ENCODE measurements at regions not wholly inside any gene's neighbourhood (a gene's known extent, or its start where the extent isn't known, plus 50 kb on each side); places are given as distances from the start of the nearest gene placed in this dataset.
A peak's percentile ranks its signal among the peaks of the same experiment; 100 is the strongest.

DNA sequence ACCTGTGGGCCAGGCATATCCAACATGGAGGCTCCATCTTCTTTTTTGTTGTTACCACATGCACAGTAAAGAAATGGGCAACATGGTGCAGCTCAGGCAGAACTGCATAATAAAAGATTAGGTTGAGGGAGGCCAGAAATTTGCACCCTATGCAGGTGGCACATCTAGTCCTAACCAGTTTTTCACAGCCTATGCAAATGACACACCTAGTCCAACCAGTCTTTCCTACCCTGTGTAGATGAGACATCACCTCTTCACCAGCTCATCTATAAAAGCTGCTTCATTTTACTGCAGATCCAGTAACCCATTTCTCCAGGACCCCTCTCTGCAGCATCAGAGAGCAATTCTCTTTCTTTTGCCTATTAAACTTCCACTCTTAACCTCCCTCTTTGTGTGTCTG, 411.0 kb upstream of the PCDH15 start:
- Histone ChIP-seq H3K36me3 (ENCODE audit: low read depth, low read length) (no peaks in the 10 kb centered on the region), H3K27me3 (ENCODE audit: low read length) (no peaks in the 10 kb centered on the region), H3K9me2 (replicated peaks; ENCODE audit: low read length) (no peaks in the 10 kb centered on the region), H3K4me2 (ENCODE audit: low read length) (no peak overlapping the region), H3K9me3 (ENCODE audit: low read length) (no peaks in the 10 kb centered on the region), H3K9ac (ENCODE audit: low read length) (no peak overlapping the region), H4K20me1 (ENCODE audit: low read length) (no peaks in the 10 kb centered on the region), H2AFZ (ENCODE audit: low read length) (no peak overlapping the region), H3K27ac (ENCODE audit: low read length) (no peak overlapping the region), H3F3A (ENCODE audit: low read length, unreplicated experiment) (no peaks in the 10 kb centered on the region), H3K4me3 (ENCODE audit: low read length) (no peak overlapping the region), H3K4me1 (ENCODE audit: insufficient read depth, low read length) (no peaks in the 10 kb centered on the region), H3K79me2 (ENCODE audit: low read length) (no peaks in the 10 kb centered on the region)
- BruUV-seq (replicated peaks): no TSS peak
- intact Hi-C loops (cut with micrococcal nuclease): no loop called here
- ATAC-seq (no peak), DNase-seq (no peak)
- ChIA-PET CTCF (no interaction called here), POLR2A (ENCODE audit: unreplicated experiment) (no interaction called here)
- TF ChIP-seq EZH2 (IDR thresholded peaks at IDR 0.05; ENCODE audit: low read length, unreplicated experiment) (no peak), EZH2phosphoT487 (IDR thresholded peaks at IDR 0.05; ENCODE audit: borderline replicate concordance, low read length) (no peak)
- TF ChIP-seq, protein P1, sequence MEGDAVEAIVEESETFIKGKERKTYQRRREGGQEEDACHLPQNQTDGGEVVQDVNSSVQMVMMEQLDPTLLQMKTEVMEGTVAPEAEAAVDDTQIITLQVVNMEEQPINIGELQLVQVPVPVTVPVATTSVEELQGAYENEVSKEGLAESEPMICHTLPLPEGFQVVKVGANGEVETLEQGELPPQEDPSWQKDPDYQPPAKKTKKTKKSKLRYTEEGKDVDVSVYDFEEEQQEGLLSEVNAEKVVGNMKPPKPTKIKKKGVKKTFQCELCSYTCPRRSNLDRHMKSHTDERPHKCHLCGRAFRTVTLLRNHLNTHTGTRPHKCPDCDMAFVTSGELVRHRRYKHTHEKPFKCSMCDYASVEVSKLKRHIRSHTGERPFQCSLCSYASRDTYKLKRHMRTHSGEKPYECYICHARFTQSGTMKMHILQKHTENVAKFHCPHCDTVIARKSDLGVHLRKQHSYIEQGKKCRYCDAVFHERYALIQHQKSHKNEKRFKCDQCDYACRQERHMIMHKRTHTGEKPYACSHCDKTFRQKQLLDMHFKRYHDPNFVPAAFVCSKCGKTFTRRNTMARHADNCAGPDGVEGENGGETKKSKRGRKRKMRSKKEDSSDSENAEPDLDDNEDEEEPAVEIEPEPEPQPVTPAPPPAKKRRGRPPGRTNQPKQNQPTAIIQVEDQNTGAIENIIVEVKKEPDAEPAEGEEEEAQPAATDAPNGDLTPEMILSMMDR (conservative IDR thresholded peaks at IDR 0.05; ENCODE audit: low read depth, low read length): no peak

DNA sequence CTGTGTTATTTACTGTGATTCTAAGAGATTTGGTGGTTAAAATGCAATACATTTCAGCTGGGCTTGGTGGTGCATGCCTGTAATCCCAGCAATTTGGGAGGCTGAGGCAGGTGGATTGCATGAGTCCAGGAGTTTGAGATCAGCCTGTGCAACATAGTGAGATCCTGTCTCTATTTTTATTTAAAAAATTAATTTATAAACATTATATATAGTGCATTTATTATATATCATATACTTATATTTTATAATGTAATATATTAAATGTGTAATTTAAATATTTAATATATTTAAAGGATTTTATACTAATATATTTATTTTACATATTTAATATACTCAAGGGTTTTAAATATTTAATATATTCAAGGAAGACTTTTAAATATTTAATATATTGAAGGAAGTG, 402.8 kb upstream of the PCDH15 start:
- TF ChIP-seq EZH2phosphoT487 (IDR thresholded peaks at IDR 0.05; ENCODE audit: borderline replicate concordance, low read length) (no peak), EZH2 (IDR thresholded peaks at IDR 0.05; ENCODE audit: low read length, unreplicated experiment) (no peak)
- TF ChIP-seq, protein P1 (conservative IDR thresholded peaks at IDR 0.05; ENCODE audit: low read depth, low read length): no peak
- H3K4me1 ChIP-seq (ENCODE audit: insufficient read depth, low read length): no peaks in the 10 kb centered on the region
- no peaks in the 10 kb centered on the region for H3K9me2 ChIP-seq (replicated peaks; ENCODE audit: low read length)
- CTCF ChIA-PET: no interaction called here
- peak overlapping the region; percentile 11; the same call in 1 of the 2 replicates for H2AFZ ChIP-seq (ENCODE audit: low read length)
- DNase-seq (no peak), ATAC-seq (no peak; the same call in 1 of the 2 replicates)
- H3K4me3 ChIP-seq (ENCODE audit: low read length): no peak overlapping the region
- H3K4me2 ChIP-seq (ENCODE audit: low read length): 0 out of 2 replicates have a peak overlapping the region, but pooled peaks have one; percentile 26
- no peaks in the 10 kb centered on the region for H3F3A ChIP-seq (ENCODE audit: low read length, unreplicated experiment)
- no peaks in the 10 kb centered on the region for H3K79me2 ChIP-seq (ENCODE audit: low read length)
- H3K9me3 ChIP-seq (ENCODE audit: low read length): no peaks in the 10 kb centered on the region
- no TSS peak for BruUV-seq (replicated peaks)
- no peak overlapping the region for H3K9ac ChIP-seq (ENCODE audit: low read length)
- POLR2A ChIA-PET (ENCODE audit: unreplicated experiment): no interaction called here
- no peak overlapping the region for H3K27ac ChIP-seq (ENCODE audit: low read length)
- no peaks in the 10 kb centered on the region for H3K36me3 ChIP-seq (ENCODE audit: low read depth, low read length)
- H4K20me1 ChIP-seq (ENCODE audit: low read length): no peaks in the 10 kb centered on the region
- peaks cover 4% of the 10 kb centered on the region; the same call in 1 of the 2 replicates for H3K27me3 ChIP-seq (ENCODE audit: low read length)
- intact Hi-C loops (cut with micrococcal nuclease): no loop called here

DNA sequence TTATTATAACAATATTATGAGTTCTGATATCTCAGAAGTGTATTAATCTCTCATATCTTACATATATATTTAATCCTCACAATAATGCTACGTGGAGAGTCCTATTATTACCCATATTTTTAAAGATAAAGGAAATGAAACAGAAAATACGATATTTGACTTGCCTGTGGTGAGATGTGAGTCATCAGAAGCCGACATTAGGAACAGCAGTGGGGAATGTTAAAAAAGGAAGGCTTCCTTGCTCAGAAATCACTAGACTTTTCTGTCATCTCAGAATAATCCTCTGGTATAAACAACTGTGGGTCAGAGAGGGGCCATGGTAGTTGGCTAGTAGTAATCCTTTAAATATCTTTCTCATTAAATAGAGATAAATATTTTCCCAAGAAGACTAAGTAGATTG, 402.3 kb upstream of the PCDH15 start:
- H3K4me2 ChIP-seq (ENCODE audit: low read length): peak overlapping the region; percentile 26; the same call in 1 of the 2 replicates
- POLR2A ChIA-PET (ENCODE audit: unreplicated experiment): no interaction called here
- H3K27me3 ChIP-seq (ENCODE audit: low read length): peaks cover 4% of the 10 kb centered on the region; the same call in 1 of the 2 replicates
- no peaks in the 10 kb centered on the region for H3K9me3 ChIP-seq (ENCODE audit: low read length)
- ATAC-seq: peak; percentile 92
- H3K27ac ChIP-seq (ENCODE audit: low read length): no peak overlapping the region
- no peaks in the 10 kb centered on the region for H4K20me1 ChIP-seq (ENCODE audit: low read length)
- CTCF ChIA-PET: no interaction called here
- DNase-seq: peak; percentile 13
- H3K9ac ChIP-seq (ENCODE audit: low read length): no peak overlapping the region
- H3K4me3 ChIP-seq (ENCODE audit: low read length): no peak overlapping the region
- TF ChIP-seq, protein P1 (conservative IDR thresholded peaks at IDR 0.05; ENCODE audit: low read depth, low read length): no peak
- TF ChIP-seq EZH2 (IDR thresholded peaks at IDR 0.05; ENCODE audit: low read length, unreplicated experiment) (no peak), EZH2phosphoT487 (IDR thresholded peaks at IDR 0.05; ENCODE audit: borderline replicate concordance, low read length) (no peak)
- H3K9me2 ChIP-seq (replicated peaks; ENCODE audit: low read length): no peaks in the 10 kb centered on the region
- peak overlapping the region; percentile 11 for H2AFZ ChIP-seq (ENCODE audit: low read length)
- intact Hi-C loops (cut with micrococcal nuclease): no loop called here
- no peaks in the 10 kb centered on the region for H3K36me3 ChIP-seq (ENCODE audit: low read depth, low read length)
- no peaks in the 10 kb centered on the region for H3K79me2 ChIP-seq (ENCODE audit: low read length)
- no peaks in the 10 kb centered on the region for H3K4me1 ChIP-seq (ENCODE audit: insufficient read depth, low read length)
- no TSS peak for BruUV-seq (replicated peaks)
- H3F3A ChIP-seq (ENCODE audit: low read length, unreplicated experiment): no peaks in the 10 kb centered on the region
